ENCODE measurements at regions not wholly inside any gene's neighbourhood (a gene's known extent, or its start where the extent isn't known, plus 50 kb on each side); places are given as distances from the start of the nearest gene placed in this dataset.
A peak's percentile ranks its signal among the peaks of the same experiment; 100 is the strongest.

DNA sequence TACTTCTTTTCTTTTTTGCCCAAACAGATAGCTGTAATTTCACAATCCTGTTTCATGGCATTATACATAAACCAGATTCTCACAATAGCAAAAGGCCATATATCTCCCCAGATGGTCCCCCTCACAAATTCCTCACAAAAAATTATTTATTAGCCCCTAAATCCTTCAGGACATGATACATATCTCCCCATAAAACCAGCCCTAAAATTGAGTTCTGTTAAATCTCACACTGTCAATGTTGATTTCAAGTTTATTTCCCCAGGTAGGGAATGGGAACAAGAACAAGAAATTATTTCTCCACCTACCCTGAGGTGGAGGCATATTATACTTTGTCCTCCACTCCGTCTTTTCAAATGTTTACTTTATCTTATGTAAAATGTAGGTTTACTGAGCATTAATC is 163.4 kb upstream of the CHRM3 start:
- H3K9me3 ChIP-seq (replicated peaks; ENCODE audit: control insufficient read depth, insufficient read depth, low read depth, low read length): peaks cover 7% of the 10 kb centered on the region; the same call in 1 of the 2 replicates
- no peak for ATAC-seq

DNA sequence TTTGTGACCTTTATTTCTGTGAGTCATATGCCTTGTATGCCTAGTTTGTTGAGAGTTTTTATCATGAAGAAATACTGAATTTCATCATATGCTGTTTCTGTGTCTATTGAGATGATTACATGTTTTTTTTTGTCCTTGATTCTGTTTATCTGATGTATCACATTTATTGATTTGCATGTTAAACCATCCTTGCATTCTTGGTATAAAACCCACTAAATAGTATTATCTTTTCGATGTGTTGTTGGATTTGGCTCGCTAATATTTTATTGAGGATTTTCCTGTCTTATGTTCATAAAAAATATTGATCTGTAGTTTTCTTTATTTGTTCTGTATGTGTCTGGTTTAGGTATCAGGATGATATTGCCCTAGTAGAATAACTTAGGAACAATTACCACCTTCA is 164.7 kb upstream of the CHRM3 start:
- no TSS peak for BruUV-seq (replicated peaks)
- 0% methylated on average over 2 of the region's 2 CpGs for WGBS (ENCODE audit: insufficient coverage, low coverage, missing lambda C conversion rate)
- Histone ChIP-seq H3K27me3 (ENCODE audit: control insufficient read depth in 2 of 2, insufficient read depth in 2 of 2, low read length in 2 of 2) (no peaks in the 10 kb centered on the region), H3K9ac (ENCODE audit: insufficient read depth in 1 of 2, low read depth in 2 of 2, low read length in 2 of 2) (no peak overlapping the region), H3K9me3 (replicated peaks; ENCODE audit: control insufficient read depth, insufficient read depth, low read depth, low read length) (peaks cover 7% of the 10 kb centered on the region; the same call in 1 of the 2 replicates), H3K4me1 (replicated peaks in 1 of 2; ENCODE audit: control insufficient read depth in 2 of 2, insufficient read depth in 2 of 2, low read length in 2 of 2) (no peaks in the 10 kb centered on the region), H3K79me2 (ENCODE audit: control insufficient read depth, insufficient read depth, low read length) (no peaks in the 10 kb centered on the region), H3K4me3 (no peak overlapping the region), H3K36me3 (ENCODE audit: control insufficient read depth, insufficient read depth, low read length) (no peaks in the 10 kb centered on the region), H4K20me1 (replicated peaks; ENCODE audit: control insufficient read depth, insufficient read depth, low read length) (no peaks in the 10 kb centered on the region), H3K27ac (ENCODE audit: extremely low read depth, low read depth, low read length) (no peak overlapping the region), H2AFZ (ENCODE audit: low read depth, low read length) (no peak overlapping the region), H3K4me2 (ENCODE audit: insufficient read depth, low read length) (no peak overlapping the region), H3K9me1 (ENCODE audit: control insufficient read depth, insufficient read depth, low read length) (no peaks in the 10 kb centered on the region)
- no peak for ATAC-seq
- POLR2A ChIA-PET: no interaction called here
- no peak for DNase-seq (ENCODE audit: extremely low read depth in 1 of 4, low spot score in 3 of 4)
- no peak for FAIRE-seq
- in situ Hi-C loops (cut with MboI): no loop called here
- TF ChIP-seq ZNF324 (CRISPR knock-in tag; IDR thresholded peaks at IDR 0.05): peak; percentile 68; the same call in 1 of the 2 replicates
- no peak for TF ChIP-seq SMC3 (conservative IDR thresholded peaks at IDR 0.05; ENCODE audit: insufficient read depth, low read depth, low read length)
- CTCF ChIA-PET (ENCODE audit: low intra/inter-chr PET ratio): no interaction called here
- intact Hi-C loops (cut with micrococcal nuclease): no loop called here

More for the DNA sequence above, 163.4 kb upstream of the CHRM3 start:
- TF ChIP-seq, protein P1, sequence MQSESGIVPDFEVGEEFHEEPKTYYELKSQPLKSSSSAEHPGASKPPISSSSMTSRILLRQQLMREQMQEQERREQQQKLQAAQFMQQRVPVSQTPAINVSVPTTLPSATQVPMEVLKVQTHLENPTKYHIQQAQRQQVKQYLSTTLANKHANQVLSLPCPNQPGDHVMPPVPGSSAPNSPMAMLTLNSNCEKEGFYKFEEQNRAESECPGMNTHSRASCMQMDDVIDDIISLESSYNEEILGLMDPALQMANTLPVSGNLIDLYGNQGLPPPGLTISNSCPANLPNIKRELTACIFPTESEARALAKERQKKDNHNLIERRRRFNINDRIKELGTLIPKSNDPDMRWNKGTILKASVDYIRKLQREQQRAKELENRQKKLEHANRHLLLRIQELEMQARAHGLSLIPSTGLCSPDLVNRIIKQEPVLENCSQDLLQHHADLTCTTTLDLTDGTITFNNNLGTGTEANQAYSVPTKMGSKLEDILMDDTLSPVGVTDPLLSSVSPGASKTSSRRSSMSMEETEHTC (IDR thresholded peaks at IDR 0.05): no peak
- TF ChIP-seq SAFB2 (IDR thresholded peaks at IDR 0.05; ENCODE audit: borderline replicate concordance, low read depth, low read length, severe bottlenecking) (no peak), EZH2 (IDR thresholded peaks at IDR 0.05; ENCODE audit: borderline replicate concordance, low read depth, low read length) (no peak), ZNF253 (CRISPR knock-in tag; conservative IDR thresholded peaks at IDR 0.05) (no peak), SREBF2 (CRISPR knock-in tag; IDR thresholded peaks at IDR 0.05) (no peak), ZC3H11A (IDR thresholded peaks at IDR 0.05; ENCODE audit: low read depth, low read length) (no peak), CC2D1A (IDR thresholded peaks at IDR 0.05) (no peak)
- Histone ChIP-seq H3K27me3 (ENCODE audit: control insufficient read depth in 2 of 2, insufficient read depth in 2 of 2, low read length in 2 of 2) (no peaks in the 10 kb centered on the region), H3K4me1 (replicated peaks in 1 of 2; ENCODE audit: control insufficient read depth in 2 of 2, insufficient read depth in 2 of 2, low read length in 2 of 2) (no peaks in the 10 kb centered on the region), H3K4me2 (ENCODE audit: insufficient read depth, low read length) (no peak overlapping the region), H3K36me3 (ENCODE audit: control insufficient read depth, insufficient read depth, low read length) (no peaks in the 10 kb centered on the region), H4K20me1 (replicated peaks; ENCODE audit: control insufficient read depth, insufficient read depth, low read length) (no peaks in the 10 kb centered on the region), H3K9ac (ENCODE audit: insufficient read depth in 1 of 2, low read depth in 2 of 2, low read length in 2 of 2) (no peak overlapping the region), H3K27ac (ENCODE audit: extremely low read depth, low read depth, low read length) (no peak overlapping the region), H3K9me1 (ENCODE audit: control insufficient read depth, insufficient read depth, low read length) (no peaks in the 10 kb centered on the region), H3K79me2 (ENCODE audit: control insufficient read depth, insufficient read depth, low read length) (no peaks in the 10 kb centered on the region), H3K4me3 (no peak overlapping the region), H2AFZ (ENCODE audit: low read depth, low read length) (no peak overlapping the region)
- WGBS (ENCODE audit: insufficient coverage, low coverage, missing lambda C conversion rate): 0% methylated on average over 1 of the region's 1 CpG
- intact Hi-C loops (cut with micrococcal nuclease) (no loop called here), in situ Hi-C loops (cut with MboI) (no loop called here)
- ChIA-PET CTCF (ENCODE audit: low intra/inter-chr PET ratio) (no interaction called here), POLR2A (no interaction called here)
- DNase-seq (ENCODE audit: extremely low read depth in 1 of 4, low spot score in 3 of 4) (no peak), FAIRE-seq (no peak)
- no TSS peak for BruUV-seq (replicated peaks)

All from K562 (cell line).